GM23338 (cell line): ENCODE measurements at regions not wholly inside any gene's neighbourhood (a gene's known extent, or its start where the extent isn't known, plus 50 kb on each side); places are given as distances from the start of the nearest gene placed in this dataset.

ENCODE experiments used
- ATAC-seq: fragments of 200-7000 bp; cut with Tn5 transposase; 3 replicates; pipeline ENCODE4 v1.9.1; 2020
- DNase-seq: peaks from one replicate; pipeline ENCODE4 v3.0.0-alpha.2; 2015; ENCODE audit warnings: low spot score
- H2AFZ ChIP-seq: fragments of 200-600 bp; sonication (generic); 2 replicates; pipeline ENCODE4 v1.8.0; 2016; ENCODE audit warnings: antibody characterized with exemption, mild to moderate bottlenecking, moderate library complexity
- H3F3A ChIP-seq: fragments of 200-600 bp; sonication (generic); replicated peaks from 2 replicates; pipeline ENCODE4 v1.8.0; 2017; ENCODE audit warnings: antibody characterized with exemption, mixed run types, low read depth
- H3K27ac ChIP-seq: fragments of 200-600 bp; sonication (generic); 2 replicates; pipeline ENCODE4 v1.6.1; 2016; ENCODE audit warnings: low read depth
- H3K27me3 ChIP-seq: fragments of 200-600 bp; sonication (generic); 2 replicates; pipeline ENCODE4 v1.8.0; 2016; ENCODE audit warnings: mild to moderate bottlenecking, mixed run types, moderate library complexity; ENCODE audit not compliant: insufficient read depth
- H3K36me3 ChIP-seq: fragments of 200-600 bp; sonication (generic); 2 replicates; pipeline ENCODE4 v1.8.0; 2016; ENCODE audit warnings: mild to moderate bottlenecking; ENCODE audit not compliant: insufficient read depth
- H3K4me1 ChIP-seq: fragments of 200-600 bp; sonication (generic); 2 replicates; pipeline ENCODE4 v1.8.0; 2016; ENCODE audit warnings: mild to moderate bottlenecking, moderate library complexity; ENCODE audit not compliant: insufficient read depth
- H3K4me2 ChIP-seq: fragments of 200-600 bp; sonication (generic); 2 replicates; pipeline ENCODE4 v1.7.1; 2017; ENCODE audit warnings: mixed run types
- H3K4me3 ChIP-seq: fragments of 200-600 bp; sonication (generic); 2 replicates; pipeline ENCODE4 v1.6.1; 2016; ENCODE audit warnings: mixed run types
- H3K79me2 ChIP-seq: fragments of 200-600 bp; sonication (generic); replicated peaks from 2 replicates; pipeline ENCODE4 v1.8.0; 2017; ENCODE audit warnings: mild to moderate bottlenecking; ENCODE audit not compliant: insufficient read depth
- H3K9me2 ChIP-seq: fragments of 200-600 bp; sonication (generic); 2 replicates; pipeline ENCODE4 v1.8.0; 2017; ENCODE audit not compliant: insufficient read depth
- H4K20me1 ChIP-seq: fragments of 200-600 bp; sonication (generic); replicated peaks from 2 replicates; pipeline ENCODE4 v1.8.0; 2017; ENCODE audit warnings: mild to moderate bottlenecking; ENCODE audit not compliant: insufficient read depth
- H3K27ac Mint-ChIP-seq: 2 replicates; pipeline ENCODE4 v1.8.0; 2020; ENCODE audit warnings: inconsistent platforms, mild to moderate bottlenecking, moderate library complexity, mixed read lengths
- H3K27me3 Mint-ChIP-seq: 3 replicates; pipeline ENCODE4 v1.8.0; 2022; ENCODE audit warnings: low read depth, mild to moderate bottlenecking, moderate library complexity, mixed read lengths, inconsistent platforms; ENCODE audit not compliant: insufficient read depth, poor library complexity
- H3K36me3 Mint-ChIP-seq: 3 replicates; pipeline ENCODE4 v1.8.0; 2021; ENCODE audit warnings: low read depth, mild to moderate bottlenecking, inconsistent platforms, moderate library complexity, mixed read lengths
- H3K4me1 Mint-ChIP-seq: 3 replicates; pipeline ENCODE4 v1.8.0; 2020; ENCODE audit warnings: mild to moderate bottlenecking, inconsistent platforms, mixed read lengths
- H3K4me3 Mint-ChIP-seq: 3 replicates; pipeline ENCODE4 v1.8.0; 2021; ENCODE audit warnings: moderate library complexity, mild to moderate bottlenecking, inconsistent platforms, mixed read lengths
- H3K9me3 Mint-ChIP-seq: 3 replicates; pipeline ENCODE4 v1.8.0; 2020; ENCODE audit warnings: moderate library complexity, mild to moderate bottlenecking, inconsistent platforms, mixed read lengths
- CREB1 ChIP-seq: fragments of 250-450 bp; sonication (Bioruptor Pico); IDR thresholded peaks from 2 replicates; pipeline ENCODE4 v1.5.0; 2020; ENCODE audit warnings: low read depth, mild to moderate bottlenecking, moderate library complexity
- CTCF ChIP-seq, 2 experiments: fragments of 200-600 bp in 1 of 2; sonication (generic) in 1 of 2; conservative IDR thresholded peaks; 2 replicates each; pipeline versions ENCODE4 v1.5.1 to v1.6.1; 2016 to 2017; ENCODE audit warnings: antibody characterized with exemption in 2 of 2, low read depth in 2 of 2, mild to moderate bottlenecking in 2 of 2, moderate library complexity in 1 of 2
- ETS1 ChIP-seq: IDR thresholded peaks from 2 replicates; pipeline ENCODE4 v1.6.1; 2016; ENCODE audit warnings: antibody characterized with exemption
- EZH2 ChIP-seq: fragments of 200-600 bp; sonication (generic); IDR thresholded peaks from one replicate; pipeline ENCODE4 v1.8.0; 2017; ENCODE audit warnings: antibody characterized with exemption, mild to moderate bottlenecking, low read depth; ENCODE audit not compliant: unreplicated experiment
- EZH2phosphoT487 ChIP-seq: fragments of 200-600 bp; sonication (generic); IDR thresholded peaks from one replicate; pipeline ENCODE4 v1.8.1; 2018; ENCODE audit warnings: antibody characterized with exemption; ENCODE audit not compliant: unreplicated experiment
- JUNB ChIP-seq: IDR thresholded peaks from one replicate; pipeline ENCODE4 v1.6.1; 2016; ENCODE audit warnings: antibody characterized with exemption; ENCODE audit not compliant: unreplicated experiment
- NANOG ChIP-seq: IDR thresholded peaks from 2 replicates; pipeline ENCODE4 v1.6.1; 2016; ENCODE audit warnings: antibody characterized with exemption, borderline replicate concordance
- POLR2AphosphoS5 ChIP-seq: IDR thresholded peaks from 2 replicates; pipeline ENCODE4 v1.6.1; 2016; ENCODE audit warnings: antibody characterized with exemption, low read depth
- REST ChIP-seq: IDR thresholded peaks from one replicate; pipeline ENCODE4 v1.6.1; 2018; ENCODE audit warnings: antibody characterized with exemption; ENCODE audit not compliant: unreplicated experiment
- STAT1 ChIP-seq: IDR thresholded peaks from one replicate; pipeline ENCODE4 v1.6.1; 2016; ENCODE audit warnings: antibody characterized with exemption; ENCODE audit not compliant: unreplicated experiment
- ZNF114 ChIP-seq: fragments of 250-450 bp; sonication (Bioruptor Pico); IDR thresholded peaks from 2 replicates; pipeline ENCODE4 v1.5.0; 2020; ENCODE audit warnings: mild to moderate bottlenecking, moderate library complexity
- ZNF331 ChIP-seq: fragments of 250-450 bp; sonication (Bioruptor Pico); IDR thresholded peaks from 2 replicates; pipeline ENCODE4 v1.5.0; 2020; ENCODE audit warnings: low read depth, mild to moderate bottlenecking, moderate library complexity
- ZNF462 ChIP-seq: fragments of 250-450 bp; sonication (Bioruptor Pico); IDR thresholded peaks from 2 replicates; pipeline ENCODE4 v1.5.0; 2020; ENCODE audit warnings: mild to moderate bottlenecking, moderate library complexity

GRCh38 chr12:28899951-28900350 lies 249.1 kb upstream of the FAR2 start:
- H3K9me2 ChIP-seq: peaks cover 9% of the 10 kb centered on the region
- H3F3A ChIP-seq: no peaks in the 10 kb centered on the region
- no peak overlapping the region for H3K4me3 ChIP-seq
- Mint-ChIP-seq H3K27me3 (peaks cover 1% of the 10 kb centered on the region), H3K36me3 (peaks cover 23% of the 10 kb centered on the region; the same call in 2 of the 3 replicates), H3K9me3 (peaks cover 38% of the 10 kb centered on the region), H3K4me3 (no peak overlapping the region), H3K4me1 (no peaks in the 10 kb centered on the region), H3K27ac (no peak overlapping the region)
- H3K27ac ChIP-seq: no peak overlapping the region
- no peak overlapping the region for H2AFZ ChIP-seq
- no peak overlapping the region for H3K4me2 ChIP-seq
- DNase-seq: no peak
- H3K27me3 ChIP-seq: no peaks in the 10 kb centered on the region
- H3K79me2 ChIP-seq: no peaks in the 10 kb centered on the region
- H3K4me1 ChIP-seq: no peaks in the 10 kb centered on the region
- ATAC-seq: no peak
- no peak for TF ChIP-seq EZH2
- TF ChIP-seq JUNB: no peak
- no peak for TF ChIP-seq ZNF114 (CRISPR knock-in tag)
- no peak for TF ChIP-seq REST
- no peak for TF ChIP-seq EZH2phosphoT487
- TF ChIP-seq CREB1: no peak
- no peak for TF ChIP-seq NANOG
- no peak for TF ChIP-seq ZNF331 (CRISPR knock-in tag)
- no peak for TF ChIP-seq POLR2AphosphoS5
- no peak for TF ChIP-seq STAT1
- no peak for TF ChIP-seq CTCF (conservative IDR thresholded peaks at IDR 0.05; ENCODE audit: low read depth in 2 of 2)
- TF ChIP-seq ZNF462 (CRISPR knock-in tag): no peak
- no peak for TF ChIP-seq ETS1
- H3K36me3 ChIP-seq: no peaks in the 10 kb centered on the region
- no peaks in the 10 kb centered on the region for H4K20me1 ChIP-seq
